Stimulated activated naive B cell treated with anti-CD40 and anti-IgM and Interleukin-4, amounts not matched to agents 10 μg/mL and 1 μg/mL and 100 μg/mL, for 72 hours (primary cell): ENCODE measurements at regions not wholly inside any gene's neighbourhood (a gene's known extent, or its start where the extent isn't known, plus 50 kb on each side); places are given as distances from the start of the nearest gene placed in this dataset.
A peak's percentile ranks its signal among the peaks of the same experiment; 100 is the strongest.

Experiments used
- ATAC-seq, 2 donors: fragments of 150-1000 bp; cut with Tn5 transposase; replicated peaks; 2 replicates each; pipeline ENCODE4 v1.10.0; 2021; ENCODE audit warnings: moderate library complexity in 1 of 2
- DNase-seq: peaks from one replicate; pipeline ENCODE4 v3.0.0; 2021
- H3K27ac Mint-ChIP-seq: one replicate; pipeline ENCODE4 v1.8.0; 2022; ENCODE audit warnings: mild to moderate bottlenecking, mixed read lengths
- H3K27me3 Mint-ChIP-seq, 2 donors: one replicate each; pipeline ENCODE4 v1.8.0; 2022; ENCODE audit warnings: mixed read lengths in 2 of 2
- H3K36me3 Mint-ChIP-seq, 2 donors: one replicate each; pipeline ENCODE4 v1.8.0; 2022; ENCODE audit warnings: mixed read lengths in 2 of 2, mild to moderate bottlenecking in 1 of 2
- H3K4me1 Mint-ChIP-seq, 2 donors: one replicate each; pipeline ENCODE4 v1.8.0; 2022; ENCODE audit warnings: mixed read lengths in 2 of 2, mild to moderate bottlenecking in 1 of 2
- H3K4me3 Mint-ChIP-seq, 2 donors: one replicate each; pipeline ENCODE4 v1.8.0; 2022; ENCODE audit warnings: mild to moderate bottlenecking in 2 of 2, mixed read lengths in 2 of 2, moderate library complexity in 1 of 2
- H3K9me3 Mint-ChIP-seq, 2 donors: one replicate each; pipeline ENCODE4 v1.8.0; 2022; ENCODE audit warnings: mixed read lengths in 2 of 2, mild to moderate bottlenecking in 1 of 2

DNA sequence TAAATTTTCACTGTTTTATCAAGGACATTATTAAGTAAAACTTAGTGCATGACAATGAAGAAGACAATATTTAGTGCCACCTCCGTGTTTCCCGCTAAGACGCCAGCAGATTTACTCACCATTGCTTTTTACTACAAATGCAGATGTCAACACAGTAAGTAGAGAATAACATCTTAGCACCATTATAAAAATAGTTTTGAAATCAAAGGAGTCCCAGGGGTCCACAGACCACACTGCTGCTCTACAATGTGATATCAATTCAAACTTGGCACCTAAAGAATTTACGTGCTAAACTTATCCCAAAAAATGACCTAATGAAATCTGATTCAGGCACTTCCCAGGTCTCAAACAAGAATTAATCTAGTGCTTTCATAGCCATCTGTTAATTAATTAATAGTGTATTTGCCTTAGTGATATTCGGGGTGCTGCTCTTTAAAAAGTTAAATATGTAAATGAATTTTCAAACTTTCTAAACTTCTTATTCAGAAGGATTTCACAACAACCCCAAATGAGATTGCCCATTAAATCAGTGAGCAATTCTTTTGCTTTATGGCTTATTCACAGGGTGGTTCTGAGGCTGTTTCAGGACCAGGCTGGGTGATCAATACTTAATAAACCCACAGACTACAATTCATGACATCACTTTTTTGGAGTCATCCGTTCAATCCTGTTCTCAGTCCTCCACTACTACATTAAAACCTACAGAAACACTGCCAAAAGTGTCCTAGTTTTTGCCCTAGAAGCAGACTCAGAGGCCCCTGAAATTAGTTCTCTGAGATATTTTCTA, 161.3 kb upstream of the LMNTD1 start:
- DNase-seq (no peak), ATAC-seq (no peak)
- no peaks in the 10 kb centered on the region for H3K4me1 Mint-ChIP-seq

DNA sequence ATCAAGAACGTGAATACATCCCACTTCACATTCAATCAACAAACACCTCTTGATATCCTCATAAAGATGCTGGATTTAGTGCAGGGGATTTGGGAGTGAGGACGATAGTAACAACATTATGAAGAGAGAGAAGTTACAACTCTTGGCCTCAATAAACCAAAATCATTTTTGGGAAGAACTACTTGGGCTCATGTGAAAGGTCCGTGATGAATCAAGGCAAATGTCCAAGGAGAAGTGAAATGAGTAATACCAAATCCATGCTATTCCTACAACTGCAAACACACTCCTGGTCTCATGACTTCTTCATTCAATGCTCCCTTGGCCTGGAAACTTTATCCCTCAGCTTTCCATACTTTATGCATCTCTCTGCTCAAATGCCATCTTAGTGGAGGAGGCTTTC, 162.0 kb upstream of the LMNTD1 start:
- Mint-ChIP-seq H3K27ac (no peak overlapping the region), H3K9me3 (no peaks in the 10 kb centered on the region), H3K4me3 (no peak overlapping the region), H3K27me3 (peaks cover 0 to 4% of the 10 kb centered on the region in 2 donors), H3K4me1 (no peaks in the 10 kb centered on the region), H3K36me3 (no peaks in the 10 kb centered on the region)
- no peak for DNase-seq
- no peak for ATAC-seq

More for the DNA sequence above, 161.3 kb upstream of the LMNTD1 start:
- Mint-ChIP-seq H3K36me3 (no peaks in the 10 kb centered on the region), H3K27me3 (peaks cover 0 to 4% of the 10 kb centered on the region in 2 donors), H3K9me3 (no peaks in the 10 kb centered on the region), H3K4me3 (no peak overlapping the region), H3K27ac (no peak overlapping the region)

DNA sequence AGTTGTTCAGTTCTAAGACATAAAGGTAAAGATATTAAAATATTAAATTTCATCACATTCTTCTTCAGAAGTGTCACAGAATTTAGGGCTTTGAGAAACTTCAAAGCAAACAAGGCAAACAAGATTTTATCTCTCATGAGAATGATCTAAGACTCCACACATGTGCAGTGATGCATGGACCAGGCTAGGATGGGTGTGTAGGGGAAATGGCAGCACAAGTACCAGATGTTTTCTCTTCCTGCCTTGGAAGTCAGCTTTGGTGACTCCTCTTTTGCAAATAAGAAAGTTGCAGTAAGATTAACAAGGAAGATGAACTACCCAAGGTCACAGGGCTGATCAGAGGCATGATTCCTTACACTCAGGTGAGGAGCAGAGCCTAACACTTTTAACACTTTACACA, 163.8 kb upstream of the LMNTD1 start:
- H3K9me3 Mint-ChIP-seq = no peaks in the 10 kb centered on the region
- ATAC-seq (no peak), DNase-seq (no peak)
- no peaks in the 10 kb centered on the region for H3K36me3 Mint-ChIP-seq
- no peak overlapping the region for H3K4me3 Mint-ChIP-seq
- no peak overlapping the region for H3K27ac Mint-ChIP-seq
- H3K4me1 Mint-ChIP-seq = no peaks in the 10 kb centered on the region
- peaks cover 0 to 4% of the 10 kb centered on the region in 2 donors for H3K27me3 Mint-ChIP-seq

DNA sequence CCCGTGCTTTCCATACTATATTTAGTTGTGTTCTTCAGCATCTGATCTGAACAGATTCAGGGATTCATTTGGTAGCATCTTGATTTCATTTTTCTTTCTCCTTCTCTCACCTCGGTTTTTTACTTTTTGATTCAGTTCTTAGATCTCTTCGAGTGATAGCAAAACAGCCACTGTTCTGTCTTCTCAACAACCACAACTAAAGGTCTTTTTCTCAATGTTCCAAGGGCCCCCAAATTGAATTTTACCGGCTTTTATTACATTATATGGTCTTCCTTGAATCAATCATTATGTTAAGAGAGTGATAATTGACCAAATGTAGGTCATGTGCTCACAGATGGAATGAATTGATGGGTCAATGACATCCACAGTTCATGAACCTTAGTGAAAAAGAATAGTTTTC, 164.5 kb upstream of the LMNTD1 start:
- peaks cover 0 to 4% of the 10 kb centered on the region in 2 donors for H3K27me3 Mint-ChIP-seq
- no peaks in the 10 kb centered on the region for H3K36me3 Mint-ChIP-seq
- ATAC-seq (no peak), DNase-seq (no peak)
- H3K27ac Mint-ChIP-seq = no peak overlapping the region
- no peak overlapping the region for H3K4me3 Mint-ChIP-seq
- H3K4me1 Mint-ChIP-seq = no peaks in the 10 kb centered on the region
- no peaks in the 10 kb centered on the region for H3K9me3 Mint-ChIP-seq

DNA sequence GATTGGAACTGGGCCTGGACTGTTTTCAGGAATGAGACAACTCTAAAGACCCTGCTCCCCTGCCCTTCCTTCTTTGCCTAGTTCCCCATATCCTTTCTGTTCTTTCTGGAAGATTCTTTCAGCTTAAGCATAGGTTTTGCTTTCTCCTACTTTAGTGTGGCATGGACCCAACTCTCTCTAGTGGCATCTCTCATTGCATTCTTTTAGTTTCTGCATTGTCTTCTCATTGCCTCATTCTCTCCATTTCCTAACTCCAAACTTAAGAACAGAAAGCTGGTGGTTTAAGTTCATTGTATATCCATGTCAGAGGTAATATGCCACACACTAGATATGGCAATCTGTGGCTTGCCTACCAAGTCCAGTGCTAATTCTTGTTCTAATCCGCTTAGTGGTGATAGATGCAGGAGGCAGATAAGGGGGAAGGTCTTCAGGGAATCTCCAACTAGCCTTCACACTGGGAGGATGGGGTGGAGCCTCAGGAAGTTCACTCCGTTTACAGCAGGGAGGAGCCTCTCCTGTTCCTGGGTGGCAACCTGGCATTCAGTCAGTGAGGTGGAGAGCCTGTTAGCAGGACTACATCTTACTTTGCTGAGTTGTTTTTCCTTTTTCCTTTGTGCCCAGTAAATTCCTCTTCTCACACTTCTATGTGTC, 165.1 kb upstream of the LMNTD1 start:
- no peak for DNase-seq
- no peaks in the 10 kb centered on the region for H3K36me3 Mint-ChIP-seq
- no peak overlapping the region for H3K27ac Mint-ChIP-seq
- H3K9me3 Mint-ChIP-seq = no peaks in the 10 kb centered on the region
- no peaks in the 10 kb centered on the region for H3K4me1 Mint-ChIP-seq
- peaks cover 0 to 4% of the 10 kb centered on the region in 2 donors for H3K27me3 Mint-ChIP-seq
- H3K4me3 Mint-ChIP-seq = no peak overlapping the region
- no peak for ATAC-seq

DNA sequence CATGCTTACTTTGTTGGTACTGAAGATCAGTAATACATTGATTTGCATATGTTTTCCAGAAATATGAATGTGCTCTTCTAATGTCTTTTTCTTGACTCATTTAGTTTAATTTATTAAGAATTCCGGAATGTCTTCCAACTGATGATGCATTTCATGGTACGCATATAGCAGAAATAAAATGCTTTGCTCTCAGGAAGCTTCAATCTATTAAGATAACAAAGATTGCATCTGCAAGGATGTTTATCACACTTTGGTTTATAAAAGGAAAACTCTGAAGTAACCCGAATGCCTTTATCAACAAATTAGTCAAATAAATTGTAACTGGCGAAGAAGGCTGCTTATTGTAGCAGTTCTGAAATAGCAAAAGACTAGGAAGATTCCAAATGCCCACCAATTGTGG, 166.4 kb upstream of the LMNTD1 start:
- no peaks in the 10 kb centered on the region for H3K9me3 Mint-ChIP-seq
- peaks cover 0 to 4% of the 10 kb centered on the region in 2 donors for H3K27me3 Mint-ChIP-seq
- H3K27ac Mint-ChIP-seq = no peak overlapping the region
- no peak overlapping the region for H3K4me3 Mint-ChIP-seq
- ATAC-seq (no peak), DNase-seq (no peak)
- no peaks in the 10 kb centered on the region for H3K4me1 Mint-ChIP-seq
- H3K36me3 Mint-ChIP-seq = no peaks in the 10 kb centered on the region

DNA sequence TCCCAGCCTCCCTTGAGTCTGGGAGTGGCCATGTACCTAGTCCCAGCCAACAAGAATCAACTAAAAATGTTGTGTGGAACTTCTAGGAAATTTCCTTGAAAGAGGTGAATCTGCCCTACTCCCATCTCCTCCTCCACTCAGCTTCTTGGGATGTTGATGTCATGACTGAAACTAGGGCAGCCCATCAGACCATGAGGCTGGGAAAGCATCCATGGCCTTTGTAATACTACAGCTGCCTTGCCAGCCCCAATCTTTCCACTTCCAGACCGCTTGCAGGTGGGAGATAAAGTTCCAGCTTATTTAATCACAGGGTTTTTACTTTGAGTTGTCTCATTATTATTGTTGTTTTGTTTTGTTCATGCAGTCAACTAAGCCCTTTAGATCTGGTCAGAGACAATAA, 170.3 kb upstream of the LMNTD1 start:
- H3K27me3 Mint-ChIP-seq = peaks cover 0 to 4% of the 10 kb centered on the region in 2 donors
- no peak overlapping the region for H3K4me3 Mint-ChIP-seq
- H3K9me3 Mint-ChIP-seq = no peaks in the 10 kb centered on the region
- H3K36me3 Mint-ChIP-seq = no peaks in the 10 kb centered on the region
- H3K4me1 Mint-ChIP-seq = no peaks in the 10 kb centered on the region
- DNase-seq (no peak), ATAC-seq (no peak)
- H3K27ac Mint-ChIP-seq = no peak overlapping the region

DNA sequence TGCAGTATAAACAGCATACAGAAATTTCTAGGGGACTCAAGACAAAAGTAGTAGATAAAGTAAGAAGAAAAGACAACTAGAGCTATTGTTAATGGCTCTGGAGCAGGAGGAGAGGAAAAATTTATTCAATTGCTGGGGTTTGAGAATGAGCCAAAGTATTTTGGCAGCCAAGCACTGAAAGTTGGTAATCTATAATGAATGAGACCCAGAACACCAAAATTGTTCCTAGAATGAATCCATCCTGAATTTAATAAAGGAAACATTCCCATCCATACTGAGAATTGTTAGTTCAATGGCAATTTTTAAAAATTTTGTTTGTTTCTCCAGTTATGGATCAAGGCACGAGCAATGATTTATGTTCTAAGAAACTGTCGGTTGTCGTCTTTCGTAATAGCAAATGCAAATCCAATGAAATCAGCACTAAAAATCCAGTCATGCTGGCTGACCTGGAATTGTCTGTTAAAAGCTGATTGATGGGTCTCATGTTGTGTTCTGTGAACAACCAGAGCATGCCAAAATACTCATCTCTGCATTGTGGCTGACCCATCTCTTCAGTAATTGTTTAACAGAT, 170.9 kb upstream of the LMNTD1 start:
- Mint-ChIP-seq H3K27ac (no peak overlapping the region), H3K27me3 (peaks cover 0 to 2% of the 10 kb centered on the region in 2 donors), H3K36me3 (no peaks in the 10 kb centered on the region), H3K4me3 (no peak overlapping the region), H3K9me3 (no peaks in the 10 kb centered on the region), H3K4me1 (no peaks in the 10 kb centered on the region)
- no peak for ATAC-seq
- no peak for DNase-seq

DNA sequence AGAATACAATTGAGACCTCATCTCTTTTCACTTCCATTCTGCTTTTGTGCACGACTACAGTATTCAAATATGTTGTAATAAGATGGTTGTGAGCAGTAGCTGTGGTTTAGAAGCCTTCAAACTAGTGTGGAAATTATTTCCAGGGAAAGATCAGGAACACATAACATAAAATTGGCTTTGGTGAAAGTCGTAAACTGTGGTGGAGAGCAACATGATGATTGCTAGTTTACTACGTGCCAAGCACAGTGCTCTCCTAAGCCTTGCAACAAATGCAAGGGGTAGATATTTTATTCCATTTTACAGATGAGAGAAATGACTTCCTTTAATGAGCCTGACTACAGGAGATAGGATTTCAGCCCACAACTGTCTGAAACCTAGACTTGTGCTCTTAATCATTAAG, 172.4 kb upstream of the LMNTD1 start:
- Mint-ChIP-seq H3K4me1 (no peaks in the 10 kb centered on the region), H3K27me3 (no peaks in the 10 kb centered on the region), H3K9me3 (peaks cover 0 to 2% of the 10 kb centered on the region in 2 donors), H3K4me3 (no peak overlapping the region), H3K27ac (no peak overlapping the region), H3K36me3 (no peaks in the 10 kb centered on the region)
- ATAC-seq (no peak), DNase-seq (no peak)

DNA sequence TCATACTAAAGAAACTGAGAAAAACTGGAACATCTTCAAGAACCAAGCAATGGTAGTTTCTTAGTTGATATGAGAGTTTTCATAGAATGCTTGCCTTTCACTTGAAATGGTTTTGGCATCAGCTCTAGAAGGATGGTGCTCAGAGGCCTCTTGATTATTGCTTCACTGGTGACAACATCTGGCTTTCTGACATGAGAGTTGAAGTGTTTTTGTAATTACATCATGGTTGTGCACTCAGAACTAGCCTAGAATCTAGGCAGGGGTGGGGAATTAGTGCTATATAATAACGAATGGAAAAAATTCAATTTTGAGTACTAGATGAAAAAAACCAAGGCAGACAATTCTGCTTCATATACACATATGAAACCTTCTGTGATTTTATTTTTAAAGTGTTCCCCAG, 172.8 kb upstream of the LMNTD1 start:
- Mint-ChIP-seq H3K4me1 (no peaks in the 10 kb centered on the region), H3K27ac (no peak overlapping the region), H3K36me3 (no peaks in the 10 kb centered on the region), H3K9me3 (peaks cover 0 to 2% of the 10 kb centered on the region in 2 donors), H3K27me3 (no peaks in the 10 kb centered on the region), H3K4me3 (no peak overlapping the region)
- ATAC-seq (no peak), DNase-seq (no peak)

DNA sequence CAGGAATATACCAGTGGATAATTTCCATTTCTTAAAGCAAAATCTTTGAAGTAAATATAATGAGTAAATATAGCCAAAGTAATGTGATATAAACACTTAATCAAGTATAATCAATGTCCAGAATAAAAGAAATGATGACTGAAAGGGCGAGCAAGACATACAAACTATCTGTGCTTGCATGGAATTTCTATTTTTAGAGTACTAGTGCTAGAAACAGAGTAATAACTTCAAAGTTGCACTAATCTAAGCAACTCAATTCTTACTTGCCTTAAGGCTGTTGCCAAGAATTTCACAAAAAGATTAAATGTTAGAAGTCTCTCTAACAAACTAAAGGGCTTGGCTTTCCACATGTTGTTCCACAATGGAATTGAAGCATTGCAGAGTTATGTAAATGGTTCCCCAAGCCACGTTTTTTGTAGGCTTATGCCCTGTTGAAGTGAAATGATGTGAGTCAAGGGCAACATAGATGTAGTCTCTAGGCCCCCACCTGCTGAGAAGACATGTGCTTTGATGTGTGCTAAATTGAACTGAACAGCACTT, 175.0 kb upstream of the LMNTD1 start:
- ATAC-seq (no peak), DNase-seq (no peak)
- Mint-ChIP-seq H3K4me1 (no peaks in the 10 kb centered on the region), H3K9me3 (peaks cover 0 to 2% of the 10 kb centered on the region in 2 donors), H3K36me3 (no peaks in the 10 kb centered on the region), H3K27ac (no peak overlapping the region), H3K27me3 (no peaks in the 10 kb centered on the region), H3K4me3 (no peak overlapping the region)

DNA sequence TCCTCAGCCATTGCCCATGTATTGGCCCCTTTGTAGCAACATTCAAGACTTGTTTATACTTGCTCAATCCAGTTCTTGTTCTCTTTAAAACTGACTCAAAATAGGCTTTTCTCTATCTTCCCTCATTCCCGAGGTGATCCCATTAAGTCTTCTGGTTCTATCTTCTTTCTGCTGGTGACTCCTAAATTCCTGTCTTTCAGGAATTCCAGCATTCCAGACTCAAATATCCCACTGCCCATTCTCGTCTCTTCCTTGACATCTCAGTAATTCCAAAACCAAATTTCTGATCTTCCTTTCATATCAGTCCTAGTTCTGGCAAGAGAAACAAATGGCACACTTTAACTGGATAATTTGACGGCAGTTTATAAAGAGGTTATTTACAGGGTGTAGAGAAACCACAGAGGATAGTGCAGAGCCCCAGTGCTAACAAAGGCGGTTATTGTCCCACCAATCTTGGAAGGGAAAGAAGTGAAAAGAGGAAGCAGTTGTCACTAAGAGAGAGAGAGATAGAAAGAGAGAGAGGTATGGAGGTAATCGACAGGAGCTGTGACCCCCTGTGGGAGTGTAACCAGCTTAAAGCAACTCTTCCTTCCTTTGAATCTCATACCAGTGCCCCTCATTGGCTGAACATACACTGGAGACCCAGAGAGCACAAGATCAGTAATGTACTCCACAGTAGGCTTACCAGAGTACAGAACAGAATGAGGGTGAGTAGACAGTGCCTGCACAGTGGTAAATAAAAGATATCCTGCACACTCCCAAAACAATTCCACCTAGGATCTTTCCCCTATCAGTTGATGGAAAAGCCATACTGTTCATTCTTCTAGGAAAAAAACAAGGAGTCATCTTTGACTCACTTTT, 177.6 kb upstream of the LMNTD1 start:
- H3K4me3 Mint-ChIP-seq = no peak overlapping the region
- H3K27ac Mint-ChIP-seq = no peak overlapping the region
- peaks cover 0 to 2% of the 10 kb centered on the region in 2 donors for H3K9me3 Mint-ChIP-seq
- ATAC-seq (peak; percentile 33 to 38), DNase-seq (no peak)
- no peaks in the 10 kb centered on the region for H3K36me3 Mint-ChIP-seq
- H3K4me1 Mint-ChIP-seq = peaks cover 2 to 6% of the 10 kb centered on the region in 2 donors
- no peaks in the 10 kb centered on the region for H3K27me3 Mint-ChIP-seq

DNA sequence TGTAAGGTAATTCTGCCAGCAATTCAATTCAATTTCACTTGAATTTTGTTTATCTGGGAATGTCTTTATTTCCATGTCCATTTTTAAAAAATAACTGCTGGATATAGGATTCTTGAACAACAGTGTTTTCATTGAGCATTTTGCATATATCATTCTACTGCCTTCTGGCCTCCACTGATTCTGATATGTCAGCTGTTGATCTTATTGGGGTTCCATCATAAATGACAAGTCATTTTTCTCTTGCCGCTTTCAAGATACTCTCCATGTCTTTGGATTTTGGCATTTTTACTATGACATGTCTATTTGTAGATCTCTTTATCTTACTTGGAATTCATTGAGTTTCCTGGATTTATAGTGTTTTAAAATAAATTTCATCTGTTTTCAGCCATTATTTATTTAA, 180.5 kb upstream of the LMNTD1 start:
- Mint-ChIP-seq H3K9me3 (peaks cover 7 to 8% of the 10 kb centered on the region in 2 donors), H3K4me3 (no peak overlapping the region), H3K36me3 (peaks cover 2 to 3% of the 10 kb centered on the region in 2 donors), H3K27ac (no peak overlapping the region), H3K27me3 (peaks cover 0 to 4% of the 10 kb centered on the region in 2 donors), H3K4me1 (peaks cover 2 to 6% of the 10 kb centered on the region in 2 donors)
- no peak for DNase-seq
- no peak for ATAC-seq
